GM21381 (cell line): ENCODE measurements at regions not wholly inside any gene's neighbourhood (a gene's known extent, or its start where the extent isn't known, plus 50 kb on each side); places are given as distances from the start of the nearest gene placed in this dataset.

ENCODE experiments used
- ATAC-seq: cut with Tn5 transposase; IDR thresholded peaks from one replicate; pipeline ENCODE4 v1.9.1; 2021; ENCODE audit warnings: mild to moderate bottlenecking, moderate library complexity; ENCODE audit not compliant: unreplicated experiment

- ATAC-seq, result no peak
These were observed 722.7 kb upstream of the CELF2 start for GRCh38 chr10:10294881-10295529.

GRCh38 chr10:10295537-10295936 lies 722.1 kb upstream of the CELF2 start:
- ATAC-seq, result no peak

- no peak for ATAC-seq
These were observed 715.0 kb upstream of the CELF2 start for GRCh38 chr10:10302689-10303088.

- ATAC-seq, result no peak
These were observed 710.6 kb upstream of the CELF2 start for GRCh38 chr10:10307036-10307435.

GRCh38 chr10:10307551-10307950 lies 710.1 kb upstream of the CELF2 start:
- no peak for ATAC-seq

- no peak for ATAC-seq
These were observed 707.2 kb upstream of the CELF2 start for GRCh38 chr10:10310498-10310897.

GRCh38 chr10:10311966-10312365 lies 705.7 kb upstream of the CELF2 start:
- no peak for ATAC-seq

GRCh38 chr10:10313149-10313835 lies 704.4 kb upstream of the CELF2 start:
- no peak for ATAC-seq

GRCh38 chr10:10314626-10315025 lies 703.0 kb upstream of the CELF2 start:
- no peak for ATAC-seq

- ATAC-seq, result no peak
These were observed 701.7 kb upstream of the CELF2 start for GRCh38 chr10:10315989-10316388.

- no peak for ATAC-seq
These were observed 700.5 kb upstream of the CELF2 start for GRCh38 chr10:10317151-10317550.

GRCh38 chr10:10318856-10319255 lies 698.8 kb upstream of the CELF2 start:
- no peak for ATAC-seq

- ATAC-seq, result no peak
These were observed 696.7 kb upstream of the CELF2 start for GRCh38 chr10:10320956-10321355.

- ATAC-seq, result no peak
These were observed 691.6 kb upstream of the CELF2 start for GRCh38 chr10:10326116-10326515.

- no peak for ATAC-seq
These were observed 689.7 kb upstream of the CELF2 start for GRCh38 chr10:10327934-10328333.

GRCh38 chr10:10330418-10330817 lies 687.3 kb upstream of the CELF2 start:
- ATAC-seq, result no peak

GRCh38 chr10:10332786-10333185 lies 684.9 kb upstream of the CELF2 start:
- ATAC-seq, result no peak

- ATAC-seq, result no peak
These were observed 684.0 kb upstream of the CELF2 start for GRCh38 chr10:10333622-10334021.

GRCh38 chr10:10338339-10338738 lies 679.3 kb upstream of the CELF2 start:
- no peak for ATAC-seq

- ATAC-seq, result no peak
These were observed 671.1 kb upstream of the CELF2 start for GRCh38 chr10:10346390-10347150.

GRCh38 chr10:10350050-10350449 lies 667.6 kb upstream of the CELF2 start:
- ATAC-seq, result no peak

GRCh38 chr10:10351451-10351850 lies 666.2 kb upstream of the CELF2 start:
- no peak for ATAC-seq
